T-helper 17 cell (primary cell): ENCODE measurements at regions not wholly inside any gene's neighbourhood (a gene's known extent, or its start where the extent isn't known, plus 50 kb on each side); places are given as distances from the start of the nearest gene placed in this dataset.

ENCODE experiments used
- ATAC-seq: fragments of 150-1000 bp; cut with Tn5 transposase; 2 replicates; pipeline ENCODE4 v1.10.0; 2021; ENCODE audit warnings: mild to moderate bottlenecking, moderate library complexity
- DNase-seq, 3 donors: peaks; one replicate each; pipeline versions ENCODE4 v3.0.0 to v3.0.0-alpha.2; 2020 to 2021
- H3K9me3 ChIP-seq: one replicate; pipeline ENCODE4 v1.7.0; 2013; ENCODE audit warnings: low read length, mild to moderate bottlenecking; ENCODE audit not compliant: control insufficient read depth, poor library complexity, severe bottlenecking
- H3K27ac Mint-ChIP-seq: one replicate; pipeline ENCODE4 v1.8.0; 2022; ENCODE audit warnings: mild to moderate bottlenecking, moderate library complexity, mixed read lengths
- H3K27me3 Mint-ChIP-seq: one replicate; pipeline ENCODE4 v1.8.0; 2022; ENCODE audit warnings: mixed read lengths
- H3K36me3 Mint-ChIP-seq: one replicate; pipeline ENCODE4 v1.8.0; 2022; ENCODE audit warnings: low read depth, mixed read lengths
- H3K4me1 Mint-ChIP-seq: one replicate; pipeline ENCODE4 v1.8.0; 2022; ENCODE audit warnings: mild to moderate bottlenecking, mixed read lengths
- H3K4me3 Mint-ChIP-seq: one replicate; pipeline ENCODE4 v1.8.0; 2022; ENCODE audit warnings: mild to moderate bottlenecking, moderate library complexity, mixed read lengths

DNA sequence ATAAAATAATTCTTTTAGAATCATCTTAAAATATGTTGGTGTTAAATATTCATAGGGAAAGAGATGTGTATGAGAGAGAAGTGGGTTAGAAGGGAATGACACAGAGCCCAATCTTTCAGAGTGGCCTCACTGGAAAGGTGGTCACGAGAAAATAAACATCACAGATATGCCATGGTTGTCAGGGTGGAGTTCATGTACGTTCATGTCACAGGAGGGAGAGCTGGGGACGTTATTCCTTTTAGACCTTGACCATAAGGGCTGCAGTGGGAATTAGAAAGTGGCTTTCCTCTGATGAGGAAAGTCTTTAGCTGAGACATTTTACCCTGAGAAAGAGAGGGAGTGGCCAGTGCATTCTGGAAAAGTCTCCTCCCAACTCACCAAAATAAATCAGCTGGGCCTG lies 90.6 kb upstream of the TNR start:
- Mint-ChIP-seq H3K36me3 (no peaks in the 10 kb centered on the region), H3K27me3 (peaks cover 19% of the 10 kb centered on the region), H3K4me1 (no peaks in the 10 kb centered on the region), H3K27ac (no peak overlapping the region), H3K4me3 (no peak overlapping the region)
- H3K9me3 ChIP-seq, result no peaks in the 10 kb centered on the region
- DNase-seq (no peak), ATAC-seq (no peak)

- DNase-seq, result no peak
- ATAC-seq, result no peak
- Mint-ChIP-seq H3K27me3 (peaks cover 19% of the 10 kb centered on the region), H3K4me1 (no peaks in the 10 kb centered on the region), H3K27ac (no peak overlapping the region), H3K36me3 (no peaks in the 10 kb centered on the region), H3K4me3 (no peak overlapping the region)
- no peaks in the 10 kb centered on the region for H3K9me3 ChIP-seq
Measured at GRCh38 chr1:175833502-175833901, 90.1 kb upstream of the TNR start.

- H3K4me3 Mint-ChIP-seq, result no peak overlapping the region
- no peaks in the 10 kb centered on the region for H3K36me3 Mint-ChIP-seq
- no peak overlapping the region for H3K27ac Mint-ChIP-seq
- peaks cover 10% of the 10 kb centered on the region for H3K27me3 Mint-ChIP-seq
- DNase-seq (no peak), ATAC-seq (no peak)
- H3K9me3 ChIP-seq, result no peaks in the 10 kb centered on the region
- no peaks in the 10 kb centered on the region for H3K4me1 Mint-ChIP-seq
Measured at GRCh38 chr1:175830500-175830899, 87.1 kb upstream of the TNR start.

GRCh38 chr1:175829845-175830244 lies 86.5 kb upstream of the TNR start:
- Mint-ChIP-seq H3K36me3 (no peaks in the 10 kb centered on the region), H3K4me3 (no peak overlapping the region), H3K27me3 (peaks cover 7% of the 10 kb centered on the region), H3K27ac (no peak overlapping the region), H3K4me1 (no peaks in the 10 kb centered on the region)
- H3K9me3 ChIP-seq, result no peaks in the 10 kb centered on the region
- ATAC-seq, result no peak
- no peak for DNase-seq

GRCh38 chr1:175826705-175827104 lies 83.3 kb upstream of the TNR start:
- no peak overlapping the region for H3K4me3 Mint-ChIP-seq
- no peaks in the 10 kb centered on the region for H3K4me1 Mint-ChIP-seq
- peaks cover 5% of the 10 kb centered on the region for H3K27me3 Mint-ChIP-seq
- no peaks in the 10 kb centered on the region for H3K9me3 ChIP-seq
- H3K27ac Mint-ChIP-seq, result no peak overlapping the region
- no peak for ATAC-seq
- H3K36me3 Mint-ChIP-seq, result no peaks in the 10 kb centered on the region
- DNase-seq, result no peak

DNA sequence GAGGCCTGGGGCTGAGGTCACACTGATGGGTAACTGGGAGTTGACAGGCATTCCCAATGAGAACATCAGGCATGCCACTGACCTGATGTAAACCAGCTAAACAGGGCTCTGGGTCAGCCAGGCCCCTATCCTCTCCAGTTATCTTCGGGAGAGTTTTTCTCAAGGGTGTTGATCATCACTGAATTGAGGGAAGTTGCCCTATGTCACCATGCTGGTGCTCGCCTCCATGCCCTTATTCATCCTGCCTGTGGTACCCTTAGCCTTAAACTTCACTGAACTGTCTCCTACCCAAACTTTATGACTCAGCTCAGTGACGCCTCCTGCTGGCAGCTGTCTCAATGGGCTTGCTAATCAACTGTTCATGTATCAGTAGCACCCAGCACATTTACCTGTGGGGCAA lies 80.7 kb upstream of the TNR start:
- DNase-seq, result no peak
- Mint-ChIP-seq H3K4me3 (no peak overlapping the region), H3K4me1 (no peaks in the 10 kb centered on the region), H3K27ac (no peak overlapping the region), H3K27me3 (peaks cover 5% of the 10 kb centered on the region), H3K36me3 (no peaks in the 10 kb centered on the region)
- ATAC-seq, result no peak
- H3K9me3 ChIP-seq, result no peaks in the 10 kb centered on the region

- H3K9me3 ChIP-seq, result no peaks in the 10 kb centered on the region
- H3K4me1 Mint-ChIP-seq, result no peaks in the 10 kb centered on the region
- DNase-seq (no peak), ATAC-seq (no peak)
- no peak overlapping the region for H3K4me3 Mint-ChIP-seq
- H3K27ac Mint-ChIP-seq, result no peak overlapping the region
- peaks cover 5% of the 10 kb centered on the region for H3K27me3 Mint-ChIP-seq
- no peaks in the 10 kb centered on the region for H3K36me3 Mint-ChIP-seq
Measured at GRCh38 chr1:175823406-175823805, 80.0 kb upstream of the TNR start.

- Mint-ChIP-seq H3K27me3 (peaks cover 5% of the 10 kb centered on the region), H3K27ac (no peak overlapping the region), H3K4me1 (no peaks in the 10 kb centered on the region), H3K4me3 (no peak overlapping the region), H3K36me3 (no peaks in the 10 kb centered on the region)
- no peak for ATAC-seq
- DNase-seq, result no peak
- H3K9me3 ChIP-seq, result no peaks in the 10 kb centered on the region
Measured at GRCh38 chr1:175822580-175822979, 79.2 kb upstream of the TNR start.

GRCh38 chr1:175820456-175821025 lies 77.1 kb upstream of the TNR start:
- H3K27me3 Mint-ChIP-seq, result peaks cover 6% of the 10 kb centered on the region

DNA sequence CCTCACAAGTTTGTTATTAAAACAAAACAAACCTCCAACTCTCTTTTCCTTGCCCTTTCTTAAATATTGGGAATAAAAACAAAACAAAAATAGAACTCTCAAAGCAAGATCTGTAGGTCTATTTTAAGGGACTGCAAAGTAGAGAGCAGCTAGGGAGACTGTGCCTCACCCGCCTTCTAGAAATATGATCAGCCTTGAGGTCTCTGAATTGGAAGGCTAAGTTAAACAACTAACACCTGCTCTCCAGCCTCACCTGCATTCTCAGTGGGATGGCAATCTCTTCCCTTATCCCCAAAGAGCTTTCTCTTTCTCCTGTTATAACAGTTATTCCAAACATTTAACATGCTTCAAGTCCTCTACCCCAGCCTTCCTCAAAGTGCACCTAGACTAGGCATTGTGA lies 75.5 kb upstream of the TNR start:
- peaks cover 10% of the 10 kb centered on the region for H3K27me3 Mint-ChIP-seq

More at GRCh38 chr1:175820456-175821025, 77.1 kb upstream of the TNR start:
- ATAC-seq (no peak), DNase-seq (no peak)
- Mint-ChIP-seq H3K27ac (no peak overlapping the region), H3K4me3 (no peak overlapping the region), H3K36me3 (no peaks in the 10 kb centered on the region), H3K4me1 (no peaks in the 10 kb centered on the region)
- H3K9me3 ChIP-seq, result no peaks in the 10 kb centered on the region

DNA sequence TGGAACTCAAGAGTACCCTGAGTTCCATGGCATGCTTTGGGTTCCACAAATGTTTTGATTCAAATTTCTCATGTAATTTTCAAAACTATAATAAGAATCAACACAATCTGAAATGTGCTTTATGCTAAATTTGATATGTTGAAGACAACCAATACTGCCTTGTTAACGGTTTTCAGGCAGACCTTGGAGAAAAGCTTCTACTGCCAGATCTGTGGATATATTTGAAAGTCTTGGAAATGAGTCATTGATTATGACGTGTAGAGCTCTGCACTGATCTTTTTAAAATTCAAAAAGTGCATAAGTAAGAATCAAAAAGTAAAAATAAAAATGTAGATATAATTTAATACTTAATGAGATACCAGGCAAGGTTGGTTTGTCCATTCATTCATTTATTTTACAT lies 74.0 kb upstream of the TNR start:
- Mint-ChIP-seq H3K36me3 (no peaks in the 10 kb centered on the region), H3K4me3 (no peak overlapping the region), H3K27me3 (peaks cover 12% of the 10 kb centered on the region), H3K27ac (no peak overlapping the region), H3K4me1 (no peaks in the 10 kb centered on the region)
- ATAC-seq (no peak), DNase-seq (no peak)
- no peaks in the 10 kb centered on the region for H3K9me3 ChIP-seq

More for the DNA sequence above, 75.5 kb upstream of the TNR start:
- H3K9me3 ChIP-seq, result no peaks in the 10 kb centered on the region
- H3K4me3 Mint-ChIP-seq, result no peak overlapping the region
- no peaks in the 10 kb centered on the region for H3K36me3 Mint-ChIP-seq
- H3K4me1 Mint-ChIP-seq, result no peaks in the 10 kb centered on the region
- ATAC-seq, result no peak
- no peak for DNase-seq
- no peak overlapping the region for H3K27ac Mint-ChIP-seq

GRCh38 chr1:175814885-175815284 lies 71.5 kb upstream of the TNR start:
- H3K4me1 Mint-ChIP-seq, result no peaks in the 10 kb centered on the region
- peaks cover 29% of the 10 kb centered on the region for H3K27me3 Mint-ChIP-seq
- H3K36me3 Mint-ChIP-seq, result no peaks in the 10 kb centered on the region
- H3K9me3 ChIP-seq, result no peaks in the 10 kb centered on the region
- no peak overlapping the region for H3K27ac Mint-ChIP-seq
- DNase-seq (no peak), ATAC-seq (no peak)
- no peak overlapping the region for H3K4me3 Mint-ChIP-seq

DNA sequence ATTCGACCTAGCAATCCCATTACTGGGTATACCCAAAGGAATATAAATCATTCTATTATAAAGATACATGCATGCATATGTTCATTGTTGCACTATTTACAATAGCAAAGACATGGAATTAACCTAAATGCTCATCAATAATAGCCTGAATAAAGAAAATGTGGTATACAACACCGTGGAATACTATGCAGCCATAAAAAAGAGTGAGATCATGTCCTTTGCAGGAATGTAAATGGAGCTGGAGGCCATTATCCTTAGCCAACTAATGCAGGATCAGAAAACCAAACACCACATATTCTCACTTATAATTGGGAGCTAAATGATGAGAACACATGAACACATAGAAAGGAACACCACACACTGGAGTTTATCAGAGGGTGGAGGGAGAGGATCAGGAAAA lies 69.5 kb upstream of the TNR start:
- no peak overlapping the region for H3K27ac Mint-ChIP-seq
- H3K27me3 Mint-ChIP-seq, result peaks cover 45% of the 10 kb centered on the region
- ATAC-seq, result no peak
- no peaks in the 10 kb centered on the region for H3K36me3 Mint-ChIP-seq
- no peak overlapping the region for H3K4me3 Mint-ChIP-seq
- DNase-seq, result no peak
- H3K9me3 ChIP-seq, result no peaks in the 10 kb centered on the region
- H3K4me1 Mint-ChIP-seq, result no peaks in the 10 kb centered on the region

GRCh38 chr1:175810305-175810704 lies 66.9 kb upstream of the TNR start:
- H3K27me3 Mint-ChIP-seq, result peaks cover 39% of the 10 kb centered on the region
- no peaks in the 10 kb centered on the region for H3K36me3 Mint-ChIP-seq
- no peak overlapping the region for H3K4me3 Mint-ChIP-seq
- H3K4me1 Mint-ChIP-seq, result no peaks in the 10 kb centered on the region
- ATAC-seq (no peak), DNase-seq (no peak)
- no peaks in the 10 kb centered on the region for H3K9me3 ChIP-seq
- H3K27ac Mint-ChIP-seq, result no peak overlapping the region
